OCI-LY1 (cell line): ENCODE measurements at regions not wholly inside any gene's neighbourhood (a gene's known extent, or its start where the extent isn't known, plus 50 kb on each side); places are given as distances from the start of the nearest gene placed in this dataset.
"Not testable (repeated sequence)": the region's sequence is repeated elsewhere in the genome, so short reads cannot be mapped to it uniquely, and the experiment has no call there.

Experiments used
- H2AFZ ChIP-seq: fragments of 200-600 bp; sonication (generic), shearing (Covaris generic); 2 replicates; pipeline ENCODE4 v1.6.0; 2014; ENCODE audit warnings: antibody characterized with exemption, mild to moderate bottlenecking, low read length
- H3F3A ChIP-seq: fragments of 200-600 bp; sonication (generic), shearing (Covaris generic); 2 replicates; pipeline ENCODE4 v1.6.0; 2014; ENCODE audit warnings: mild to moderate bottlenecking, antibody characterized with exemption, low read length, moderate library complexity; ENCODE audit not compliant: insufficient read depth
- H3K27ac ChIP-seq: fragments of 200-600 bp; sonication (generic); 2 replicates; pipeline ENCODE4 v1.5.1; 2014; ENCODE audit warnings: low read length, mixed run types, mild to moderate bottlenecking, low read depth; ENCODE audit not compliant: poor library complexity, severe bottlenecking
- H3K27me3 ChIP-seq: fragments of 200-600 bp; sonication (generic); 2 replicates; pipeline ENCODE4 v1.6.0; 2014; ENCODE audit warnings: antibody characterized with exemption, mild to moderate bottlenecking, low read length, moderate library complexity; ENCODE audit not compliant: insufficient read depth
- H3K36me3 ChIP-seq: fragments of 200-600 bp; sonication (generic); 2 replicates; pipeline ENCODE4 v1.6.1; 2014; ENCODE audit warnings: mild to moderate bottlenecking, antibody characterized with exemption, low read length, moderate library complexity, mixed read lengths; ENCODE audit not compliant: insufficient read depth
- H3K4me1 ChIP-seq: fragments of 200-600 bp; sonication (generic); 2 replicates; pipeline ENCODE4 v1.5.1; 2014; ENCODE audit warnings: mild to moderate bottlenecking, low read length, moderate library complexity; ENCODE audit not compliant: insufficient read depth, severe bottlenecking
- H3K4me2 ChIP-seq: fragments of 200-600 bp; sonication (generic), shearing (Covaris generic); 2 replicates; pipeline ENCODE4 v1.6.1; 2014; ENCODE audit warnings: low read length
- H3K4me3 ChIP-seq: fragments of 200-600 bp; sonication (generic); 2 replicates; pipeline ENCODE4 v1.5.1; 2014; ENCODE audit warnings: low read length, low read depth, mild to moderate bottlenecking, mixed read lengths; ENCODE audit not compliant: poor library complexity, severe bottlenecking
- H3K79me2 ChIP-seq: fragments of 200-600 bp; shearing (Covaris generic); 2 replicates; pipeline ENCODE4 v1.6.1; 2016; ENCODE audit warnings: mixed run types, low read length, mixed read lengths; ENCODE audit not compliant: insufficient read depth
- H3K9ac ChIP-seq: fragments of 200-600 bp; sonication (generic), shearing (Covaris generic); 2 replicates; pipeline ENCODE4 v1.6.1; 2014; ENCODE audit warnings: mild to moderate bottlenecking, low read length, mixed read lengths
- H3K9me2 ChIP-seq: fragments of 200-600 bp; sonication (generic), shearing (Covaris generic); 2 replicates; pipeline ENCODE4 v1.6.1; 2014; ENCODE audit warnings: low read depth, mild to moderate bottlenecking, low read length, mixed read lengths
- H3K9me3 ChIP-seq: fragments of 200-600 bp; shearing (Covaris generic); 2 replicates; pipeline ENCODE4 v1.6.1; 2014; ENCODE audit warnings: low read length, mixed read lengths
- H4K20me1 ChIP-seq: fragments of 200-600 bp; sonication (generic), shearing (Covaris generic); 2 replicates; pipeline ENCODE4 v1.6.0; 2016; ENCODE audit warnings: mild to moderate bottlenecking, low read length; ENCODE audit not compliant: insufficient read depth
- TF ChIP-seq, protein P1 (sequence below): fragments of 200-600 bp; sonication (generic), shearing (Covaris generic); IDR thresholded peaks from 2 replicates; pipeline ENCODE4 v1.5.1; 2017; ENCODE audit warnings: mild to moderate bottlenecking, antibody characterized with exemption, low read length, moderate library complexity, mixed read lengths

GRCh38 chr2:131659168-131659572 lies 131.5 kb downstream of the CCDC74A start:
- no peak overlapping the region for H3K4me3 ChIP-seq
- TF ChIP-seq, protein P1, sequence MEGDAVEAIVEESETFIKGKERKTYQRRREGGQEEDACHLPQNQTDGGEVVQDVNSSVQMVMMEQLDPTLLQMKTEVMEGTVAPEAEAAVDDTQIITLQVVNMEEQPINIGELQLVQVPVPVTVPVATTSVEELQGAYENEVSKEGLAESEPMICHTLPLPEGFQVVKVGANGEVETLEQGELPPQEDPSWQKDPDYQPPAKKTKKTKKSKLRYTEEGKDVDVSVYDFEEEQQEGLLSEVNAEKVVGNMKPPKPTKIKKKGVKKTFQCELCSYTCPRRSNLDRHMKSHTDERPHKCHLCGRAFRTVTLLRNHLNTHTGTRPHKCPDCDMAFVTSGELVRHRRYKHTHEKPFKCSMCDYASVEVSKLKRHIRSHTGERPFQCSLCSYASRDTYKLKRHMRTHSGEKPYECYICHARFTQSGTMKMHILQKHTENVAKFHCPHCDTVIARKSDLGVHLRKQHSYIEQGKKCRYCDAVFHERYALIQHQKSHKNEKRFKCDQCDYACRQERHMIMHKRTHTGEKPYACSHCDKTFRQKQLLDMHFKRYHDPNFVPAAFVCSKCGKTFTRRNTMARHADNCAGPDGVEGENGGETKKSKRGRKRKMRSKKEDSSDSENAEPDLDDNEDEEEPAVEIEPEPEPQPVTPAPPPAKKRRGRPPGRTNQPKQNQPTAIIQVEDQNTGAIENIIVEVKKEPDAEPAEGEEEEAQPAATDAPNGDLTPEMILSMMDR, result no peak
- H3K9ac ChIP-seq, result no peak overlapping the region
- H3K9me2 ChIP-seq, result no peaks in the 10 kb centered on the region
- H2AFZ ChIP-seq, result no peak overlapping the region
- H3K9me3 ChIP-seq, result no peaks in the 10 kb centered on the region
- H3K36me3 ChIP-seq, result no peaks in the 10 kb centered on the region
- no peaks in the 10 kb centered on the region for H3K4me1 ChIP-seq
- H3F3A ChIP-seq, result no peaks in the 10 kb centered on the region
- no peaks in the 10 kb centered on the region for H4K20me1 ChIP-seq
- no peak overlapping the region for H3K4me2 ChIP-seq
- no peak overlapping the region for H3K27ac ChIP-seq
- no peaks in the 10 kb centered on the region for H3K79me2 ChIP-seq
- no peaks in the 10 kb centered on the region for H3K27me3 ChIP-seq

- H3K27ac ChIP-seq, H3K4me1 ChIP-seq, H3K9me2 ChIP-seq, H3K79me2 ChIP-seq, H3K36me3 ChIP-seq, H3F3A ChIP-seq, H3K4me3 ChIP-seq, H3K27me3 ChIP-seq, H4K20me1 ChIP-seq, H3K4me2 ChIP-seq, H3K9ac ChIP-seq, H3K9me3 ChIP-seq, H2AFZ ChIP-seq: not testable (repeated sequence)
Measured at GRCh38 chr2:131661101-131661782, 133.6 kb downstream of the CCDC74A start.

DNA sequence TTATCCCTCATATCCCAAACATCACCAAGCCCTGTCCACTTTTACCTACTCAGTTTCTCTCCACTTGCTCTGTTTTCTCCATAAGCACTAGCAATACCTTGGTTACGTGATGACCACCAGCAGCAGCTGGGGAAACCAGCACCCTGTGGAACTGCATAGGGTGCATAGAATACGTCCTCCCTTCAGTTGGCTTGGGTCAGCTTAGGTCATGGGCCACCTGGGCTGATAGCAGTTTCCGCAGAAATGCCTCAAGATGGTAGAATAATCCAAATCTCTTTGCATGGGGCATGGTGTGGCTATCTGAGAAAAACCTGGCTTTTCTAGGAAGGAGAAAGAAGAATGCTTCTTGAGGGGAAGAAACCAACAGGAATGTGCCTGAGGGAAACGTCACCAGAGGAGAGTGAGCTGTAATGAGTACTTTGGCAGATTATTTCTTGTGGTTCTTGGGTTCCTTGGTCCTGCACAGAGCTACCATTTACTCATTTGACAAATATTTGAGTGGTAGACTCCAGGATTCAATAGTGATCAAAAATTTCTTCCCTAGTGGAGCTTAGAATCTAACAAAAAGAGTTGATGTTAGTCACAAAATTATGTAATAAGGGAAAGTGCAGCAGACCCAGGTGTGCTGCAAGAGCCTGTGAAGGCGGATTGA lies 134.3 kb downstream of the CCDC74A start:
- H3F3A ChIP-seq, H3K9me2 ChIP-seq, H3K79me2 ChIP-seq, H3K27ac ChIP-seq, H3K9ac ChIP-seq, H3K36me3 ChIP-seq, H2AFZ ChIP-seq, H3K4me2 ChIP-seq, H4K20me1 ChIP-seq, H3K9me3 ChIP-seq, H3K4me3 ChIP-seq, H3K27me3 ChIP-seq, H3K4me1 ChIP-seq: not testable (repeated sequence)

DNA sequence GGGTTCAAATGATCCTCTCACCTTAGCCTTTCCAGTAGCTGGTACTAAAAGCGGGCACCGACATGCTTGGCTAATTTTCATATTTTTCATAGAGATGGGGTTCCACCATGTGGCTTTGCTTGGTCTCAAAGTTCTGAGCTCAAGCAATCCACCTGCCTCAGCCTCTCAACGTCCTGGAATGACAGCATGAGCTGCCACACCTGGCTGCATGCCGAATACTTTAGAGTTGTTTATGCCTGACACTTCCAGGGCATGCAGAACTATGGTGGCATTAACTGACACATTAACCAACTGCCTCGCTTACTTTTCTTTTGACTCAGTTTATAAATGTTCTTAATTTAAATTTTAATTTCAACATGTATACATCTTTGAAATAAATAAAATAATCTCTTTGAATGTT lies 135.8 kb downstream of the CCDC74A start:
- H3K27me3 ChIP-seq, H3K9ac ChIP-seq, H3K4me3 ChIP-seq, H3F3A ChIP-seq, H4K20me1 ChIP-seq, H3K4me2 ChIP-seq, H3K79me2 ChIP-seq, H3K9me2 ChIP-seq, H2AFZ ChIP-seq, H3K27ac ChIP-seq, H3K4me1 ChIP-seq, H3K36me3 ChIP-seq, H3K9me3 ChIP-seq: not testable (repeated sequence)

GRCh38 chr2:131665716-131666115 lies 138.0 kb downstream of the CCDC74A start:
- H3K4me1 ChIP-seq, result peaks cover 15% of the 10 kb centered on the region
- not testable (repeated sequence) for H3K4me3 ChIP-seq, H3K36me3 ChIP-seq, H3K9me2 ChIP-seq, H2AFZ ChIP-seq, H3F3A ChIP-seq, H3K9me3 ChIP-seq, H3K27ac ChIP-seq, H3K4me2 ChIP-seq, H3K9ac ChIP-seq, H3K27me3 ChIP-seq, H4K20me1 ChIP-seq, H3K79me2 ChIP-seq

DNA sequence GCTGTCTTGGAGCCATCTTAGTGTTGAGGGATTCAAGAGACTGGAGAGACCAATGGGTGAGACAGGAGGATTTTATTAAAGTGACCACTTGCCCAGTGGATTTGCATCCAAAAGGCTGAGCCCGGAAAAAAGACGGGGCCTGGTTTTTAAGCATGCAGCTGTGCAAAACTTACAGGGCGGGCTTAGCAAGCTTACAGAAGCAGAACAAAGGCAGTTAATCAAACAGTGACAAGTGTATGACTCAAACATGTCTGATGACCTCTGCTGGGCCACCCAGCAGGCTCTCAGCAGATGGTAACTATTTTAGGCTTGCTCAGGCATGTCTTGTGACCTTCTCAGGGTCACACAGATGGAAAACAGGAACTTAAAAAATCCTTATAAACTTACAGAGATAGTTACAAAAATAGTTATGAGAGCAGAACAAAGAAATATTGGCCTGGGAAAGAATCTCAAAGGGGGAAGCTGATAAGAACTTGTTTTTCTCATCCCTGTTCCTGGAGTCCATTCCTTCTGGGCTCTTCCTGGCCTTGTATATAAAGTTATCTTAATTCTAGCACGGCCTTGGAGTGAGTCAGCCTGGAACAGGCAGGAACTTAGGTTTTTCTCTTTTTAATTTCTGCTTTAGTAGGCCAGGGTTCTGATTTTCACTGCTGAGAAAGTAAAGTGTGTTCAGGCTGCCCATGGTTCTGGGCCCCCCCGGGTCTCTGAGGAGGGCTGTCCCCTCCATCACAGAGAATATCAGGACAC lies 141.3 kb downstream of the CCDC74A start:
- H3K9me3 ChIP-seq, H3K36me3 ChIP-seq, H3K79me2 ChIP-seq, H2AFZ ChIP-seq, H3K4me2 ChIP-seq, H3K9ac ChIP-seq, H4K20me1 ChIP-seq, H3K4me3 ChIP-seq, H3F3A ChIP-seq, H3K27me3 ChIP-seq, H3K9me2 ChIP-seq: not testable (repeated sequence)
- H3K4me1 ChIP-seq, result peaks cover 38% of the 10 kb centered on the region
- peak overlapping the region; percentile 72 for H3K27ac ChIP-seq
